ENCODE measurements at regions not wholly inside any gene's neighbourhood (a gene's known extent, or its start where the extent isn't known, plus 50 kb on each side); places are given as distances from the start of the nearest gene placed in this dataset.

- TF ChIP-seq POLR2A (IDR thresholded peaks at IDR 0.05) (no peak), POLR2AphosphoS5 (IDR thresholded peaks at IDR 0.05) (no peak)
- TF ChIP-seq, protein P1, sequence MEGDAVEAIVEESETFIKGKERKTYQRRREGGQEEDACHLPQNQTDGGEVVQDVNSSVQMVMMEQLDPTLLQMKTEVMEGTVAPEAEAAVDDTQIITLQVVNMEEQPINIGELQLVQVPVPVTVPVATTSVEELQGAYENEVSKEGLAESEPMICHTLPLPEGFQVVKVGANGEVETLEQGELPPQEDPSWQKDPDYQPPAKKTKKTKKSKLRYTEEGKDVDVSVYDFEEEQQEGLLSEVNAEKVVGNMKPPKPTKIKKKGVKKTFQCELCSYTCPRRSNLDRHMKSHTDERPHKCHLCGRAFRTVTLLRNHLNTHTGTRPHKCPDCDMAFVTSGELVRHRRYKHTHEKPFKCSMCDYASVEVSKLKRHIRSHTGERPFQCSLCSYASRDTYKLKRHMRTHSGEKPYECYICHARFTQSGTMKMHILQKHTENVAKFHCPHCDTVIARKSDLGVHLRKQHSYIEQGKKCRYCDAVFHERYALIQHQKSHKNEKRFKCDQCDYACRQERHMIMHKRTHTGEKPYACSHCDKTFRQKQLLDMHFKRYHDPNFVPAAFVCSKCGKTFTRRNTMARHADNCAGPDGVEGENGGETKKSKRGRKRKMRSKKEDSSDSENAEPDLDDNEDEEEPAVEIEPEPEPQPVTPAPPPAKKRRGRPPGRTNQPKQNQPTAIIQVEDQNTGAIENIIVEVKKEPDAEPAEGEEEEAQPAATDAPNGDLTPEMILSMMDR (IDR thresholded peaks at IDR 0.05 in 8 of 11, conservative IDR thresholded peaks at IDR 0.05 in 3 of 11): no peak
Observed at GRCh38 chr11:69430566-69430965, 50.9 kb upstream of the LINC01488 start.

Data from spleen (tissue), 7 donors.